ENCODE measurements at regions not wholly inside any gene's neighbourhood (a gene's known extent, or its start where the extent isn't known, plus 50 kb on each side); places are given as distances from the start of the nearest gene placed in this dataset.

DNA sequence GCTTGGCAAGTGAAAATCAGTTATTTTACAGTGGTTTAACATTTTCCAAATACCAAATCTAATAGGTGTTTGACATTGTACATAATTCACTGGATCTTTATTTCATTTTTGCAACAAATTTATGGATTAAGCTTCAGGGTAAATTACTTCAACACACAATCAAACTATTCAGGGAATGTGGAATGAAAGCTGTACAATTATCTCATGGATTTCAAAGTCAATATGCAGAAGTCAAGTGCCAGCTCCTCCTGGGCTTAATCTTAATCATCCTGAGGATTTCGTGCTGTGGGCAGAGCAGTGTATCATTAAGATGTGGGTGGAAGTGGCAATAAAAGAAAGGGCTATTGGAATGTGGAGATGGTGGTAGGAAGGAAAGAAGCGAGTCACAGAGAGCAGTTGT is 548.8 kb downstream of the COL12A1 start:
- TF ChIP-seq BACH2 (CRISPR knock-in tag; IDR thresholded peaks at IDR 0.05; ENCODE audit: borderline replicate concordance) (no peak), RARB (CRISPR knock-in tag; IDR thresholded peaks at IDR 0.05) (no peak), PPARA (CRISPR knock-in tag; IDR thresholded peaks at IDR 0.05; ENCODE audit: borderline replicate concordance) (no peak), ZFP3 (CRISPR knock-in tag; IDR thresholded peaks at IDR 0.05) (no peak), ZC3H10 (CRISPR knock-in tag; IDR thresholded peaks at IDR 0.05) (no peak), TOX (CRISPR knock-in tag; IDR thresholded peaks at IDR 0.05; ENCODE audit: borderline replicate concordance) (no peak), ZNF565 (CRISPR knock-in tag; conservative IDR thresholded peaks at IDR 0.05; ENCODE audit: low read depth) (no peak), SNAI2 (CRISPR knock-in tag; IDR thresholded peaks at IDR 0.05) (no peak), TCF4 (CRISPR knock-in tag; IDR thresholded peaks at IDR 0.05; ENCODE audit: borderline replicate concordance) (no peak), ISL1 (CRISPR knock-in tag; IDR thresholded peaks at IDR 0.05) (no peak), ESRRG (CRISPR knock-in tag; IDR thresholded peaks at IDR 0.05) (no peak)
- TF ChIP-seq, protein P1, sequence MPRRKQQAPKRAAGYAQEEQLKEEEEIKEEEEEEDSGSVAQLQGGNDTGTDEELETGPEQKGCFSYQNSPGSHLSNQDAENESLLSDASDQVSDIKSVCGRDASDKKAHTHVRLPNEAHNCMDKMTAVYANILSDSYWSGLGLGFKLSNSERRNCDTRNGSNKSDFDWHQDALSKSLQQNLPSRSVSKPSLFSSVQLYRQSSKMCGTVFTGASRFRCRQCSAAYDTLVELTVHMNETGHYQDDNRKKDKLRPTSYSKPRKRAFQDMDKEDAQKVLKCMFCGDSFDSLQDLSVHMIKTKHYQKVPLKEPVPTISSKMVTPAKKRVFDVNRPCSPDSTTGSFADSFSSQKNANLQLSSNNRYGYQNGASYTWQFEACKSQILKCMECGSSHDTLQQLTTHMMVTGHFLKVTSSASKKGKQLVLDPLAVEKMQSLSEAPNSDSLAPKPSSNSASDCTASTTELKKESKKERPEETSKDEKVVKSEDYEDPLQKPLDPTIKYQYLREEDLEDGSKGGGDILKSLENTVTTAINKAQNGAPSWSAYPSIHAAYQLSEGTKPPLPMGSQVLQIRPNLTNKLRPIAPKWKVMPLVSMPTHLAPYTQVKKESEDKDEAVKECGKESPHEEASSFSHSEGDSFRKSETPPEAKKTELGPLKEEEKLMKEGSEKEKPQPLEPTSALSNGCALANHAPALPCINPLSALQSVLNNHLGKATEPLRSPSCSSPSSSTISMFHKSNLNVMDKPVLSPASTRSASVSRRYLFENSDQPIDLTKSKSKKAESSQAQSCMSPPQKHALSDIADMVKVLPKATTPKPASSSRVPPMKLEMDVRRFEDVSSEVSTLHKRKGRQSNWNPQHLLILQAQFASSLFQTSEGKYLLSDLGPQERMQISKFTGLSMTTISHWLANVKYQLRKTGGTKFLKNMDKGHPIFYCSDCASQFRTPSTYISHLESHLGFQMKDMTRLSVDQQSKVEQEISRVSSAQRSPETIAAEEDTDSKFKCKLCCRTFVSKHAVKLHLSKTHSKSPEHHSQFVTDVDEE (CRISPR knock-in tag; IDR thresholded peaks at IDR 0.05): no peak
- TF ChIP-seq, protein P2, sequence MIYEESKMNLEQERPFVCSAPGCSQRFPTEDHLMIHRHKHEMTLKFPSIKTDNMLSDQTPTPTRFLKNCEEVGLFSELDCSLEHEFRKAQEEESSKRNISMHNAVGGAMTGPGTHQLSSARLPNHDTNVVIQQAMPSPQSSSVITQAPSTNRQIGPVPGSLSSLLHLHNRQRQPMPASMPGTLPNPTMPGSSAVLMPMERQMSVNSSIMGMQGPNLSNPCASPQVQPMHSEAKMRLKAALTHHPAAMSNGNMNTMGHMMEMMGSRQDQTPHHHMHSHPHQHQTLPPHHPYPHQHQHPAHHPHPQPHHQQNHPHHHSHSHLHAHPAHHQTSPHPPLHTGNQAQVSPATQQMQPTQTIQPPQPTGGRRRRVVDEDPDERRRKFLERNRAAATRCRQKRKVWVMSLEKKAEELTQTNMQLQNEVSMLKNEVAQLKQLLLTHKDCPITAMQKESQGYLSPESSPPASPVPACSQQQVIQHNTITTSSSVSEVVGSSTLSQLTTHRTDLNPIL (CRISPR knock-in tag; IDR thresholded peaks at IDR 0.05; ENCODE audit: low read depth): no peak
- ATAC-seq: no peak

DNA sequence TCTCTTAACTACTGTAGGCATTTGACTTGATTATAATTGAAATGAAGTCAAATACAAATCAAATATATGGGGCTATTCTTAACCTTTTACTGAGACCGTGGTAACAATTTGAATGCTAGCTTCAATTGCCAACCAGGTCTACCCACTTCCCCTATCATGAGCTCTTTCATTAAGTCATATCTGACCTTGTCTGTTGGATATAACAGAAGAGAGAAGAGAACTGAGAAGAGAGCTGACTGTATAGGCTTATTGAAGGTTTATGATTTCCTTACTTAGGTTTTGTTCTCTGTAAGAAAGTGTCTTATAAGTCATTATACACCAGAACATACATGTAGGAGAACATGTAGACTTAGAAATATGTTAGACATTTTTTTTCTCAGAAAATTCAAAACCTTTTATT is 549.4 kb downstream of the COL12A1 start:
- no peak for TF ChIP-seq ESRRG (CRISPR knock-in tag; IDR thresholded peaks at IDR 0.05)
- no peak for TF ChIP-seq ZNF565 (CRISPR knock-in tag; conservative IDR thresholded peaks at IDR 0.05; ENCODE audit: low read depth)
- TF ChIP-seq ZNF70 (CRISPR knock-in tag; IDR thresholded peaks at IDR 0.05): no peak

DNA sequence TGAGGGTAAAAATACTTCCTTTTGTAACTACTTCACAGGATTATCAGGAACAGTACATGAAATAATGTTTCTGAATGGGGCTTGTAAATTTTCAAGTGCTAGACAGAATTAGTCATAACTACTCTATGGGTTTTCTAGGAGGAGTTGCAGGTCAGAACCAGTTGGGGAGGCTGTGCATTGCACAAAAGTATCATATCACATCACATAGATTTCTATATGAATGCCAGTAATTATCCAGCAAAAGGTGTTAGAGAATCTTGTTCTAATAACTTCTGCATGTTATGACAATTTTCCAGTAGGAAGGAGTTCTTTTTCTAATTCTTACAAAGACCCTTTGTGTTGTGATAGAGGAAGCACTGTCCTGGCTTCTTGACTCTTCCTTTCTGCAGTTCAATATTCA is 551.6 kb downstream of the COL12A1 start:
- no peak for ATAC-seq
- TF ChIP-seq ISL1 (CRISPR knock-in tag; IDR thresholded peaks at IDR 0.05): no peak
- TF ChIP-seq SNAI2 (CRISPR knock-in tag; IDR thresholded peaks at IDR 0.05): no peak
- TF ChIP-seq, protein P3, sequence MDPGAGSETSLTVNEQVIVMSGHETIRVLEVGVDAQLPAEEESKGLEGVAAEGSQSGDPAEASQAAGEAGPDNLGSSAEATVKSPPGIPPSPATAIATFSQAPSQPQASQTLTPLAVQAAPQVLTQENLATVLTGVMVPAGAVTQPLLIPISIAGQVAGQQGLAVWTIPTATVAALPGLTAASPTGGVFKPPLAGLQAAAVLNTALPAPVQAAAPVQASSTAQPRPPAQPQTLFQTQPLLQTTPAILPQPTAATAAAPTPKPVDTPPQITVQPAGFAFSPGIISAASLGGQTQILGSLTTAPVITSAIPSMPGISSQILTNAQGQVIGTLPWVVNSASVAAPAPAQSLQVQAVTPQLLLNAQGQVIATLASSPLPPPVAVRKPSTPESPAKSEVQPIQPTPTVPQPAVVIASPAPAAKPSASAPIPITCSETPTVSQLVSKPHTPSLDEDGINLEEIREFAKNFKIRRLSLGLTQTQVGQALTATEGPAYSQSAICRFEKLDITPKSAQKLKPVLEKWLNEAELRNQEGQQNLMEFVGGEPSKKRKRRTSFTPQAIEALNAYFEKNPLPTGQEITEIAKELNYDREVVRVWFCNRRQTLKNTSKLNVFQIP (CRISPR knock-in tag; IDR thresholded peaks at IDR 0.05; ENCODE audit: borderline replicate concordance, low read depth): no peak
- TF ChIP-seq ZNF8 (CRISPR knock-in tag; IDR thresholded peaks at IDR 0.05): no peak
- no peak for TF ChIP-seq ARNTL (CRISPR knock-in tag; IDR thresholded peaks at IDR 0.05; ENCODE audit: borderline replicate concordance, low read depth)
- TF ChIP-seq RARB (CRISPR knock-in tag; IDR thresholded peaks at IDR 0.05): no peak
- TF ChIP-seq ZNF565 (CRISPR knock-in tag; conservative IDR thresholded peaks at IDR 0.05; ENCODE audit: low read depth): no peak
- no peak for TF ChIP-seq ZFP30 (CRISPR knock-in tag; IDR thresholded peaks at IDR 0.05)
- no peak for TF ChIP-seq OSR1 (CRISPR knock-in tag; IDR thresholded peaks at IDR 0.05)
- TF ChIP-seq ZNF70 (CRISPR knock-in tag; IDR thresholded peaks at IDR 0.05): no peak
- TF ChIP-seq GLIS3 (CRISPR knock-in tag; IDR thresholded peaks at IDR 0.05): no peak
- no peak for TF ChIP-seq PPARA (CRISPR knock-in tag; IDR thresholded peaks at IDR 0.05; ENCODE audit: borderline replicate concordance)
- TF ChIP-seq, protein P2 (CRISPR knock-in tag; IDR thresholded peaks at IDR 0.05; ENCODE audit: low read depth): no peak
- TF ChIP-seq CSDC2 (CRISPR knock-in tag; IDR thresholded peaks at IDR 0.05): no peak
- TF ChIP-seq, protein P1 (CRISPR knock-in tag; IDR thresholded peaks at IDR 0.05): no peak

More for the DNA sequence above, 549.4 kb downstream of the COL12A1 start:
- no peak for ATAC-seq

All from SK-N-SH treated with all-trans-retinoic acid at 6 μM for 48 hours (cell line).